ENCODE measurements at regions not wholly inside any gene's neighbourhood (a gene's known extent, or its start where the extent isn't known, plus 50 kb on each side); places are given as distances from the start of the nearest gene placed in this dataset.

DNA sequence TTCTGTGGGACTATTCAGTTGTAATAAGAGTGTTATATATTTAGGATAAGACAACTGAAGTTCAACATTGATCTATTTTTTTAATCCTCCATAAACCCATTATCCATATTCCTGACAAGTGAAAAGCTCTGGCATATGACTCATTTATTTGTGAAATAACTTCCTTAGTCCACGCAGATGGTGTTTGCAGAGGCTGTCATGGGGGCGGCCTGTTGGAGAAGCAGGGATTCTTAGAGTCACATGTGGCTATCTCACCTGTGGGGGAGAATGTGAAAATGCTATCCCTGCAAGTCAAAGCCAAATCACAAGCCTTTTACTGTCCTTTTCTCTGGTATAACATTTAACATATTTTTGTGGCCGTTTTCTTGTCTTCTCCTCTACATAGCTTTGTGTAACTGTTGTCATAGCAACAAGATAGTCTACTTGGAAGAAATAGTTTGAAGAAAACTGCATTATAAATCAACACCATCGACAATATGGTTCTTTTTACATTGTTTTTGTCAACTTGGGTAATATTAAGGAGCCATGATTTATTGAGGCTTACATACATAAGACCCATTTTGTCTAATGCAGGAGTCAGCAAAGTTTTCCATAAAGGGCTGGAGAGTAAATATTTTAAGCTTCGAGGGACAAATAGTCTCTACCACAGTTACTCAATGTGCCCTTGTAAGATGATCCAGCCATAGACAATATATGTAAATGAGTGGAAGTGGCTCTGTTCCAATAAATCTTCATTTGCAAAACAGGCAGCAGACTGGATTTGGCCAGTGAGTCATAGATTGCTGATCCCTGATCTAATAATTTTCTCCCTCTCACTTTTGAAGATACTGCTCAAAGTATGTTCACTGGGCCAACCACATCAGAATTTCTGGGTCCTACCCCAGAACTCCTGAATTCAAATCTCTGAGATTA lies 395.0 kb downstream of the DTHD1 start:
- no peak for DNase-seq
- intact Hi-C loops (cut with DNase I, micrococcal nuclease) = no loop called here
- H3K4me1 Mint-ChIP-seq = no peaks in the 10 kb centered on the region
- no peak for ATAC-seq
- peaks cover 4% of the 10 kb centered on the region for H3K27me3 Mint-ChIP-seq
- no peak overlapping the region for H3K4me3 Mint-ChIP-seq
- H3K27ac Mint-ChIP-seq = no peak overlapping the region
- ChIA-PET POLR2A (no interaction called here), CTCF (no interaction called here)
- no peaks in the 10 kb centered on the region for H3K36me3 Mint-ChIP-seq (ENCODE audit: low read depth)
- H3K9me3 Mint-ChIP-seq (ENCODE audit: low read depth) = peaks cover 2% of the 10 kb centered on the region

DNA sequence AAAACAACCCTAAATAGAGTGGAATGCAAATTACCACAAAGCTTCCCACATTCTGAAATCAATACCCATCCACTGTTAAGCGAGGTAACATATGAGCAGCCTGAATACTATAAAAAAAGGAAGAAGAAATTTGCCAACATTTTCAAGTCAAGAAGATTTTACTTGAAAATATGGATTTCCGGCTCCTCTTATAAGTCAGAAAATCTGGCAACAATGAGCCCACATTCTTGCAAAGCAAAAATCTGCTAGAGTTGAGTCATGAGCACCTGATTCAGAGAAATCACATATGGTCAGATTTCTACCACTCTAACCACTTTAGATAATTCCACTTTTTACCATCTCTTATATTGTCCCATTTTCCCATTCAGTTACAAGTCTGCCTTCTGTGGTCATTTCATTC lies 395.7 kb downstream of the DTHD1 start:
- Mint-ChIP-seq H3K4me3 (no peak overlapping the region), H3K4me1 (no peaks in the 10 kb centered on the region), H3K27ac (no peak overlapping the region), H3K27me3 (peaks cover 4% of the 10 kb centered on the region), H3K36me3 (ENCODE audit: low read depth) (no peaks in the 10 kb centered on the region), H3K9me3 (ENCODE audit: low read depth) (peaks cover 2% of the 10 kb centered on the region)
- POLR2A ChIA-PET = no interaction called here
- CTCF ChIA-PET = no interaction called here
- DNase-seq (no peak), ATAC-seq (no peak)
- intact Hi-C loops (cut with DNase I, micrococcal nuclease) = no loop called here

DNA sequence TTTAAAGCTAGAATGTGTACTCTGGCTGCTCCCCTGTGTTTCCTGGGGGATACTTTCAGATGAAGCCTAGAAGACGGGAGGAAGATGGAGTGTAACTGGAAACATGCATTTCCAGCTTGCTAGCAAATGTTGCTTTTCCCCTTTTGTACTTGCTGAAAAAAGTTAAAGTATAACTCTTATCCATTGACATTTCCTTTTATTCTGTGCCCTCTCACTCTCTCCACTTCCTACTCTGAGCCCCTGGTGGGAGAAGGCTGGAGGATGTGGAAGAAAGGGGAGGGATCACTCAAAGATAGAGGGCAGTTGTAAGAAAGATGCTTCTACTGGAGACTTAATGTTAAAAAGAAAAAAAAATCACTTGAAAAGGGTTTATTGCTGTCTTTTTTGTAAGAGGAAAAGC lies 396.5 kb downstream of the DTHD1 start:
- Mint-ChIP-seq H3K27me3 (peaks cover 4% of the 10 kb centered on the region), H3K36me3 (ENCODE audit: low read depth) (no peaks in the 10 kb centered on the region), H3K27ac (no peak overlapping the region), H3K4me1 (no peaks in the 10 kb centered on the region), H3K4me3 (no peak overlapping the region), H3K9me3 (ENCODE audit: low read depth) (peaks cover 2% of the 10 kb centered on the region)
- intact Hi-C loops (cut with DNase I, micrococcal nuclease) = no loop called here
- DNase-seq (no peak), ATAC-seq (no peak)
- CTCF ChIA-PET = no interaction called here
- POLR2A ChIA-PET = no interaction called here

DNA sequence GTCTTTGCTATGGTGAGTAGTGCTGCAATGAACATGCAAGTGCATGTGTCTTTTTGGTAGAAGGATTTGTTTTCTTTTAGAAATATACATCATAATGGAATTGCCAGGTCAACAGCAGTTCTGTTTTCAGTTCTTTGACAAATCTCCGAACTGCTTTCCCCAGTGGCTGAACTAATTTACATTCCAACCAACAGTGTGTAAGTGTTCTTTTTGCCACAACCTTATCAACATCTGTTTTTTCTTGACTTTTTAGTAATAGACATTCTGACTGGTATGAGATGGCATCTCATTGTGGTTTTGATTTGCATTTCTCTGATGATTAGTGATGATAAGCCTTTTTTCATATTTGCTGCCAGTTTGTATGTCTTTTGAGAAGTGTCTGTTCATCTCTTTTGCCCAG lies 406.3 kb downstream of the DTHD1 start:
- H3K36me3 Mint-ChIP-seq (ENCODE audit: low read depth) = no peaks in the 10 kb centered on the region
- H3K27ac Mint-ChIP-seq = no peak overlapping the region
- no peak for DNase-seq
- ChIA-PET CTCF (no interaction called here), POLR2A (no interaction called here)
- H3K27me3 Mint-ChIP-seq = no peaks in the 10 kb centered on the region
- H3K9me3 Mint-ChIP-seq (ENCODE audit: low read depth) = peaks cover 7% of the 10 kb centered on the region
- ATAC-seq = no peak
- H3K4me1 Mint-ChIP-seq = no peaks in the 10 kb centered on the region
- intact Hi-C loops (cut with DNase I, micrococcal nuclease) = no loop called here
- H3K4me3 Mint-ChIP-seq = no peak overlapping the region

DNA sequence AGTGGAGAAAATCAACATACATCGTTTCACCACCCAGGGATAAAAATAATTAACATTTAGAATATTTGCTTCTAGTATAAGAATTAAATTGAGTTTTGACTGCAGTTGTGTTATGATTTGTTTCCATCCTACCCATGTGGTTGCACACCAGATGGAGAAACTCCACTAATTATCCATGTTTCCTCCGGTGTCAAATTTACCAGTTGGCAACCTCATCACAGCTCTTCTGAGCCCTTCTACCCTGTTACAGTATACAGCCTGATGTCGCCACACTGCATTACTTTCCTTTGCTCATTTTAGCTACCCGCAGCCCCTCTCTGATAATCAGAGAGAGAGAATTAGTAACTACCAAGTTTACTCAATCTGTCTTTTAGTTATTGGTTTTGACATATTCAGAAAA lies 411.2 kb downstream of the DTHD1 start:
- intact Hi-C loops (cut with DNase I, micrococcal nuclease) = loop anchor here in 1 of 2 experiments (10.0 kb wide), 1 partner anchor 572 kb away; no protein-coding TSS in a partner anchor
- Mint-ChIP-seq H3K9me3 (ENCODE audit: low read depth) (peaks cover 5% of the 10 kb centered on the region), H3K4me3 (no peak overlapping the region), H3K4me1 (no peaks in the 10 kb centered on the region), H3K36me3 (ENCODE audit: low read depth) (no peaks in the 10 kb centered on the region), H3K27me3 (no peaks in the 10 kb centered on the region), H3K27ac (no peak overlapping the region)
- ChIA-PET CTCF (no interaction called here), POLR2A (no interaction called here)
- DNase-seq (no peak), ATAC-seq (no peak)

DNA sequence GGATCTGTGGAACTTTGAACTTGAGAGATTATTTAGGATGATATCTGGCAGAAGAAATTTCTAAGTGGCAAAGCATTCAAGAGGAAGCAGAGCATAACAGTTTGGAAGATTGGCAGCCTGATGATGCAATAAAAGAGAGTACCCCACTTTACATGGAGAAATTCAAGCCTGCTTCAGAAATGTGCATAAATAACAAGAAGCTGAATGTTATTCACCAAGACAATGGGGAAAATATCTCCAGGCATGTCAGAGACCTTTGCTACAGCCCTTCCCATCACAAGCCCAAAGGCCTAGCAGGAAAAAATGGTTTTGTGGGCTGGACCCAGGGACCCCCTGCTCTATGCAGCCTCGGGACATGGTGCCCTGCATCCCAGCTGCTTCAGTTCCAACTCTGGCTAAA lies 420.8 kb downstream of the DTHD1 start:
- no peak overlapping the region for H3K4me3 Mint-ChIP-seq
- peaks cover 2% of the 10 kb centered on the region for H3K9me3 Mint-ChIP-seq (ENCODE audit: low read depth)
- DNase-seq (no peak), ATAC-seq (no peak)
- ChIA-PET POLR2A (no interaction called here), CTCF (no interaction called here)
- no peak overlapping the region for H3K27ac Mint-ChIP-seq
- H3K27me3 Mint-ChIP-seq = no peaks in the 10 kb centered on the region
- intact Hi-C loops (cut with DNase I, micrococcal nuclease) = no loop called here
- H3K4me1 Mint-ChIP-seq = no peaks in the 10 kb centered on the region
- H3K36me3 Mint-ChIP-seq (ENCODE audit: low read depth) = no peaks in the 10 kb centered on the region

DNA sequence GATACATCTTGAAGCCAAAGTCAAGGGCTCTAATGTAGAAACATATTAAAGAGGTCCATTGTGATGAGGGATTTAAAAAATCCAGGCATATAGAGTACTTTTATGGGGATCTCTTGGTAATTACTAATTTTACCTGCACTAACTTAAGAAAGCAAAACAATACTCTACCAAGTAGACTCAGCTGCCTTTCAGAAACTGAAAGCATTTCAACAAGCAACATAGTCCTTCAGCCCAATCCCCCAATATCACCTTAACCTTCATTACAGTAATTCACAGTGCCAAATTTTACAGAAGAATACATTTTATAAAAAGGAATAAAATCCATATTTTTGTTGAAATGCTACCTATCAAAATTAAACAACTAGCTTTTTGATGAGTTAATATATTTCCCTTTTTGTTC lies 422.9 kb downstream of the DTHD1 start:
- no peaks in the 10 kb centered on the region for H3K27me3 Mint-ChIP-seq
- CTCF ChIA-PET = no interaction called here
- DNase-seq (no peak), ATAC-seq (no peak)
- no peak overlapping the region for H3K4me3 Mint-ChIP-seq
- no peaks in the 10 kb centered on the region for H3K4me1 Mint-ChIP-seq
- H3K9me3 Mint-ChIP-seq (ENCODE audit: low read depth) = peaks cover 2% of the 10 kb centered on the region
- H3K27ac Mint-ChIP-seq = no peak overlapping the region
- no peaks in the 10 kb centered on the region for H3K36me3 Mint-ChIP-seq (ENCODE audit: low read depth)
- intact Hi-C loops (cut with DNase I, micrococcal nuclease) = no loop called here
- POLR2A ChIA-PET = no interaction called here

DNA sequence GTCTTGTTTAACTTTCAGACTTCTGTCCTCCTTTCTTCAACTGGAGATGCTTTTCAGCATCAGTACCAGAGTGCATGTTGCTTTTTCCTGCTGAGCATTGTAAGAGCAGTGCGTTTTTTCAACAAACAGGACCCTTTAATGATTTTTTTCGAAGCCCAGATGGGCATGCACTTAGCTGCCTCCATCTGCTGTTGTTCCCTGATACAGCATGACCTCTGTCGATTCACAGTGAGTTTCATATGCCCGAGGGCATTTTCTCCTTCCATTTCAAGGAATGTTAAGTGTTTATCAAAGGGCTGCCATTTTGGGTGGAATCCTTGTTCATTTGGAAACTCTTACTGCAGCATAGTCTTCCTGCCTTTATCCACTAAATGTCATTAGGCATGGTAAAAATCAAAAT lies 428.6 kb downstream of the DTHD1 start:
- no peak overlapping the region for H3K27ac Mint-ChIP-seq
- POLR2A ChIA-PET = no interaction called here
- no peaks in the 10 kb centered on the region for H3K9me3 Mint-ChIP-seq (ENCODE audit: low read depth)
- DNase-seq = no peak
- H3K4me1 Mint-ChIP-seq = no peaks in the 10 kb centered on the region
- no peak overlapping the region for H3K4me3 Mint-ChIP-seq
- H3K36me3 Mint-ChIP-seq (ENCODE audit: low read depth) = no peaks in the 10 kb centered on the region
- intact Hi-C loops (cut with DNase I, micrococcal nuclease) = loop anchor here in 1 of 2 experiments (5.0 kb wide), 1 partner anchor 47 kb away; no protein-coding TSS in a partner anchor
- no peak for ATAC-seq
- CTCF ChIA-PET = no interaction called here
- no peaks in the 10 kb centered on the region for H3K27me3 Mint-ChIP-seq

DNA sequence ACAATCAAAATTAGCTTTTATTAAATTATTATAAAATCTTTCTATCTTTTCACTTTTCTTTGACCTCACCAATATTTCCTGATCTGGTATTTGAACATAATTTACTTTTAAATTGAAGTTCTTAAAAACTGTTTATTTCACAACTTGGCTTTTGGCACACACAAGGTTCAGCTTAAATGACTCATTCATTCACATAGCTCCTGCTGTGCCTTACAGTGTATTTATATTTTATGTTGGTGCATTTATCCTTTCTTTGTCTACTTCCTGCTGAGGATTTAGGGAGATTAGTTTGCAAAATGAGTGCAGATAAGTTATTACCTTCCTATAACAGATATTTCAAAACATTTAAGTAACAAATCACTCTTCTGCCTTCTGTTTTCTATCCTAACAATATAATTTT lies 430.6 kb downstream of the DTHD1 start:
- CTCF ChIA-PET = interaction anchor here (1.1 kb wide), 1 partner anchor 87 kb away, joined by 3 read pairs; no protein-coding TSS in a partner anchor
- ATAC-seq = no peak
- POLR2A ChIA-PET = no interaction called here

DNA sequence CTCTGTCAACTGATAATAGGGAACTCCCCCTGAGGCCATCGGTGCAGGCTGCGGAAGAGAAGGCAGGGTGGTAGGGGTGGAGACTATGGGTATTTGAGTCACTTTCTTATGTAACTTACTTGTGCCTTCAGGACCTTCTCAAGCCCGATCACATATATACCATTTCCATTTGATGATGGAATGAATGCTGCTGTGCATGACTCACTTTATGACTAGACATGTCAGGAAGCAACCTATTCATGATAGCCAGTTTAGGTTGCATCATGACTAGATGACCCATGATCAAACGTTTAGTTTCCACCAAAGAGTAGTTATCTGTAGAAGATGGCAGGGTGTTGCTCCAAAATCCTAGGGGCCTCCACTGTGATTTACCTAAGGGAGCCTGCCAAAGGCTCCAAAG lies 435.5 kb downstream of the DTHD1 start:
- no peaks in the 10 kb centered on the region for H3K9me3 Mint-ChIP-seq (ENCODE audit: low read depth)

More for the DNA sequence above, 430.6 kb downstream of the DTHD1 start:
- intact Hi-C loops (cut with DNase I, micrococcal nuclease) = no loop called here
- no peaks in the 10 kb centered on the region for H3K4me1 Mint-ChIP-seq
- no peaks in the 10 kb centered on the region for H3K27me3 Mint-ChIP-seq
- no peaks in the 10 kb centered on the region for H3K9me3 Mint-ChIP-seq (ENCODE audit: low read depth)
- H3K36me3 Mint-ChIP-seq (ENCODE audit: low read depth) = no peaks in the 10 kb centered on the region
- DNase-seq = no peak
- no peak overlapping the region for H3K4me3 Mint-ChIP-seq
- no peak overlapping the region for H3K27ac Mint-ChIP-seq

DNA sequence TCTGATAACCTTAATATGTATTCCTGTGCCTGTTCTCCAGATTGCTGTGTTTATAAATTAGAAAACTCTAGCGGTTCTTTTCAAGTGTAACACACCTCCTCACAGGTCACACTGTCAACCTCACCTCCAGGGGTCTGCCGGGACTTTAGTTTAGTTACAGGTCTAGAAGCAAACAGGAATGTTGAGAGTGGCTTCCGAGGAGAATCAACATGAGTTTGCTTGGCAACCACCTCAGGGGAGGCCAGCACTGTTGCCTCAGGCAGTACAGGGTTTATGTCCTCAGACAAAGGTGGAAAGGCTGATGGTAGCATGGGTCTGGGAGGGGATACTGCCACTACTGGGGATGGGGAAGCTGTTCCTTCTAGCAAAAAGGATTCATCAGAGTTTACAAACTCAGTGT lies 438.0 kb downstream of the DTHD1 start:
- CTCF ChIA-PET = no interaction called here

More for the DNA sequence above, 435.5 kb downstream of the DTHD1 start:
- ChIA-PET CTCF (no interaction called here), POLR2A (no interaction called here)
- Mint-ChIP-seq H3K4me3 (no peak overlapping the region), H3K4me1 (no peaks in the 10 kb centered on the region), H3K36me3 (ENCODE audit: low read depth) (no peaks in the 10 kb centered on the region), H3K27ac (no peak overlapping the region), H3K27me3 (no peaks in the 10 kb centered on the region)
- intact Hi-C loops (cut with DNase I, micrococcal nuclease) = no loop called here
- DNase-seq = no peak
- ATAC-seq = no peak

DNA sequence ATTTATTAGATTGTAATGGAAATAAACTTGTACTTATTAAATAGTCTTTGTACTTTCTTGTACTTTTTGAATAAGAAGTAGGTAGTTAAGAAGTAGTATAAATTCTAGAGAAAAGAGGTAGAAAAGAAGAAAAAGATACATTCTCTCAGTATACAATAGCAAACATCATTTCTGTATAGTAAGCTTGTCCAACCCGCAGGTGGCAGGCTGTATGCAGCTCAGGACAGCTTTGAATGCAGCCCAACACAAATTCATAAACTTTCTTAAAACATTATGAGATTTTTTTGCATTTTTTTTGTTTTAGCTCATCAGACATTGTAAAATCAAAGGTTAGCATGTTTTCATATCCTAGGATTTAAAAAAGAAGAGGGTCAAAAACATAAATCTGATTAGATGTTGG lies 441.6 kb downstream of the DTHD1 start:
- DNase-seq (no peak), ATAC-seq (no peak)
- Mint-ChIP-seq H3K4me3 (no peak overlapping the region), H3K27ac (no peak overlapping the region), H3K4me1 (no peaks in the 10 kb centered on the region), H3K9me3 (ENCODE audit: low read depth) (no peaks in the 10 kb centered on the region), H3K27me3 (no peaks in the 10 kb centered on the region), H3K36me3 (ENCODE audit: low read depth) (no peaks in the 10 kb centered on the region)
- intact Hi-C loops (cut with DNase I, micrococcal nuclease) = no loop called here
- POLR2A ChIA-PET = no interaction called here
- CTCF ChIA-PET = interaction anchor here (0.8 kb wide), 1 partner anchor 13 kb away, joined by 3 read pairs; no protein-coding TSS in a partner anchor

More for the DNA sequence above, 438.0 kb downstream of the DTHD1 start:
- Mint-ChIP-seq H3K9me3 (ENCODE audit: low read depth) (no peaks in the 10 kb centered on the region), H3K27me3 (no peaks in the 10 kb centered on the region), H3K27ac (no peak overlapping the region), H3K36me3 (ENCODE audit: low read depth) (no peaks in the 10 kb centered on the region), H3K4me1 (no peaks in the 10 kb centered on the region), H3K4me3 (no peak overlapping the region)
- no peak for DNase-seq
- POLR2A ChIA-PET = no interaction called here
- ATAC-seq = no peak
- intact Hi-C loops (cut with DNase I, micrococcal nuclease) = no loop called here

Data from activated CD4-positive, alpha-beta T cell treated with anti-CD3 and anti-CD28 coated beads for 36 hours (primary cell).